Hematopoietic multipotent progenitor cell treated with erythropoietin and hydrocortisone succinate and interleukin-3 and kit ligand, for 6 days (in vitro differentiated cells): ENCODE measurements at regions not wholly inside any gene's neighbourhood (a gene's known extent, or its start where the extent isn't known, plus 50 kb on each side); places are given as distances from the start of the nearest gene placed in this dataset.
A peak's percentile ranks its signal among the peaks of the same experiment; 100 is the strongest.

Experiments
- DNase-seq: peaks from one replicate; pipeline ENCODE4 v3.0.0-alpha.2; 2015

- no peak for DNase-seq
Observed at GRCh38 chr2:70036290-70036689, 51.0 kb upstream of the PCBP1 start.

- no peak for DNase-seq
Observed at GRCh38 chr2:70035344-70035844, 51.9 kb upstream of the PCBP1 start.

- no peak for DNase-seq
Observed at GRCh38 chr2:70030724-70031420, 56.4 kb upstream of the PCBP1 start.

GRCh38 chr2:70029814-70030409, 57.4 kb upstream of the PCBP1 start:
- DNase-seq: peak; percentile 89

GRCh38 chr2:70024284-70024683, 62.9 kb upstream of the ASPRV1 start:
- no peak for DNase-seq

- no peak for DNase-seq
Observed at GRCh38 chr2:70019096-70019495, 57.7 kb upstream of the ASPRV1 start.

- DNase-seq: no peak
Observed at GRCh38 chr2:70017962-70018361, 56.5 kb upstream of the ASPRV1 start.

- DNase-seq: peak; percentile 41
Observed at GRCh38 chr2:70014959-70015358, 53.5 kb upstream of the ASPRV1 start.

GRCh38 chr2:70012887-70013286, 51.5 kb upstream of the ASPRV1 start:
- no peak for DNase-seq

GRCh38 chr2:70011786-70012185, 50.4 kb upstream of the ASPRV1 start:
- no peak for DNase-seq

- no peak for DNase-seq
Observed at GRCh38 chr2:70011335-70011734, 49.9 kb upstream of the ASPRV1 start.
